Right ventricle myocardium superior (tissue), 1 donor: ENCODE measurements at regions not wholly inside any gene's neighbourhood (a gene's known extent, or its start where the extent isn't known, plus 50 kb on each side); places are given as distances from the start of the nearest gene placed in this dataset.
A peak's percentile ranks its signal among the peaks of the same experiment; 100 is the strongest.
"Not testable (repeated sequence)": the region's sequence is repeated elsewhere in the genome, so short reads cannot be mapped to it uniquely, and the experiment has no call there.

Experiments used
- ATAC-seq: fragments of 200-7000 bp; cut with Tn5 transposase; one replicate; pipeline ENCODE4 v1.9.1; 2020; ENCODE audit warnings: mild to moderate bottlenecking; ENCODE audit not compliant: poor library complexity
- DNase-seq: peaks from one replicate; pipeline ENCODE4 v3.0.0-alpha.2; 2020
- intact Hi-C: fragments of 100-400 bp; cut with DNase I; formaldehyde crosslinking; loops from one replicate; pipeline ENCODE4 v1.11.2; 2022
- donor health status: DM: no; HTN: yes; CAD: no; lungs with severe emphysema.

DNA sequence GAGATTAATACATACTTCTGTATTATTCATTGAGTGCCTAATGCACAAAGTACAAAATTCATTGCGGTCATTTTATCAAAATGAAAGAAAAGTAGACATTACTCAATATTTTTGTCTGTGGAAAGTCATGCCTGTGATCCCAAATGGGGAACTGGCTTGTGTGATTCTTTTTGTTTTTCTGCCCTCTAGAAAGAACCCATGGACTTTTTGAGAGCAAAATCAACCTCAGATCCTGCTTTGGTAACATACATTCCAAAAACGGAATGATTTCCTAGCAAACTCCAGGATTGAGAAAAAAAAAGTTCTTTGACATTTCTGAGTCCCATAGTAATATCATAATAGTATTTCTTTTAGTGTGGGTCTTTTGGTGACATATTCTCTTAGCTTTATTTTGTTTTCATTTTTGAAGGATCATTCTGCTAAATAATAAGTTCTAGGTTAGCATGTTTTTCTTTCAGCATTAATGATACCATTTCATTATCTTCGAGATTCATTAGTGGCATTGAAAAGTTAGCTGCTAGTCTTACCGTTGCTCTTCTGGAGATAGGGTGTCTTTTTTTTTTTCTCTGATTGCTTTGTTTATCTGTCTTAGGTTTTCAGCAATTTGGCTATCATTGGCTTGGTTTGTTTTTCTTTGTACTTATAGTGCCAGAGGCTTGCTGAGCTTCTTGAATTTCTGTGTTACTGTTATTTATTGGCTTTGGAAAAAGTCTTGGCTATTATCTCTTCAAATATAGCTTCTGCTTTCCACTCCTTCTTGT is 102.4 kb upstream of the CSNK1A1L start:
- ATAC-seq (no peak), DNase-seq (no peak)
- intact Hi-C loops, result no loop called here

DNA sequence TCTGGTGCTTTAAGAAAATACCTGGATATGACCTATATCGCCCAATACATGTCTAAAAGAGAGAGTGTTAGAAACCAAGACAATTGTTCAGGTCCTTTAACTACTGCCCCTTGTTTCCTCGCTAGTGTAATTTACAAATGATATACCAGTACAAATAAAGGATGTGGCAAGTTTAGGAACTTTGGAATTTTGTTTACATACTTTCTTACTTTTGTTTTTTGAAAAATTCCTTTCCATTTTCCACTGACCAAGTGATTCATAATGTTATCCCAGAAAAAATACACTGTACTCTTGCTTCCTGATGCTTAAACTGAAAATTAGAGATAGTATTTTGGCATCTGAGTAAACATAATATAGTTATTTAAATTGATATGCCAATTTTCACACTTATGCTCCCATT is 96.8 kb upstream of the CSNK1A1L start:
- intact Hi-C loops, result no loop called here
- ATAC-seq (no peak), DNase-seq (no peak)

DNA sequence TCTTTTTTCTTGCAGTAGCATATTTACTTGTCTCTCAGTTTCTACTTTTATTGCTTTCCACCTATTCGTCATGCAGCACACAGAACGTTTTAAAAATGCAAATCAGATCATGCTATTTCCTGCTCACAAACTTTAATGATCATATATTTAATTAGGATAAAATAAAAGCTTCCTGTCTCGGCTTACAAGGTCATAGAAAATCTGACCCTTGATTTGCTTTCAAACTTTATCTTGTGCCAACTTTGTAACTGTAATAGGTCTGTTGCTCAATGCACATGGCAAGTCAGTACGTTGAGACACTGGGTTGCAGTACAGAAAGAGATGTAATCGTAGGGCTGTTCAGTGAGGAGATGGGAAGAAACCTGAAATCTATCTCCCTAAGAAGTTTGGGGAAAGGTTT is 95.6 kb upstream of the CSNK1A1L start:
- intact Hi-C loops, result no loop called here
- DNase-seq (no peak), ATAC-seq (no peak)

DNA sequence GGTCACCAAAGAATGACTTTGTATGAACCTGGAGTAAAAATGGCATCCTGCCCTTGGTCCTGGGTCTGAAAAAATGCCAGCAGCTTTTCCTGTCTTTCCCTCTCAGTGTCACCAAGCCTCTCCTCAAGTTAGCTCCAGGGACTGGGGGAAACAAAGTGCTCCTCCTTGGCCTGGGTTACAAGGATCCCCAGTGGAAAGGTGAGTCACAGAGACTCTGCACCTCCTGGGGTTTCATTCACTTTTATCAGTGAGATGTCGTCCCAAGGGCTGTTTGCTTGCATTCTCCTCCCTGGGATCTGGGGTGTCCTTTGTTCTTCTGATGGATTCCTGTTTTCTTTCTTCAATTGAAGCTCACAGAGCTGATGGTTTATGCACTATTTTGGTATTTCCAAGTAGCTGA is 93.2 kb upstream of the CSNK1A1L start:
- no peak for DNase-seq
- ATAC-seq, result no peak
- intact Hi-C loops, result no loop called here

DNA sequence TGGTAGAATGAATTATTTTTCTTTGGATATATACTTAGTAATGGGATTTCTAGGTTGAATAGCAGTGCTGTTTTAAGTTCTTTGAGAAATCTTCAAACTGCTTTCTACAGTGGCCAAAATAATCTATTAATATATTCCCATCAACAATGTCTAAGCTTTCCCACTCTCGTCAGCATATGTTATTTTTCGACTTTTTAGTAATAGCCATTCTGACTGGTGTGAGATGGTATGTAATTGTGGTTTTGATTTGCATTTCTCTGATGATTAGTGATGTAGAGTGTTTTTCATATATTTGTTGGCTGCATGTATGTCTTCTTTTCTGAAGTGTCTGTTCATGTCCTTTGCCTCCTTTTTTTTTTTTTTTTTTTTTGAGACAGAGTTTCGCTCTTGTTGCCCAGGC is 90.2 kb upstream of the CSNK1A1L start:
- no peak for DNase-seq
- ATAC-seq, result no peak
- intact Hi-C loops, result no loop called here

DNA sequence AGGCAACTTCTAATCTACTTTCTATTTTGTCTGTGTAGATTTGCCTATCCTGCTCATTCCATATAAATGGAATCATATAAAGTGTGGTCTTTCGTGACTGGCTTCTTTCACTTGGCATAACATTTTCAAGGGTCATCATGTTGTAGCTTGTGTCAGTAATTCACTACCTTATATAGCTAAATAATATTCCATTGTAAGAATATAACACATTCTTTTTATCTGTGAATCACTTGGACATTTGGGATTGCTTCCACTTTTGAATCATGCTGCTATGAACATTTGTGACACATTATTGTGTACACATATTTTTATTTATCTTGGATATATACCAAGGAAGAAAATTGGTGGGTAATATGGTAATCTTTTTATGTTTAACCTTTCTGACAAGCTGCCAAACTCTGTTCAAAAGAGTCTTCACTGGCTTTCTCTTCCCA is 89.0 kb upstream of the CSNK1A1L start:
- DNase-seq (no peak), ATAC-seq (no peak)
- intact Hi-C loops, result no loop called here

DNA sequence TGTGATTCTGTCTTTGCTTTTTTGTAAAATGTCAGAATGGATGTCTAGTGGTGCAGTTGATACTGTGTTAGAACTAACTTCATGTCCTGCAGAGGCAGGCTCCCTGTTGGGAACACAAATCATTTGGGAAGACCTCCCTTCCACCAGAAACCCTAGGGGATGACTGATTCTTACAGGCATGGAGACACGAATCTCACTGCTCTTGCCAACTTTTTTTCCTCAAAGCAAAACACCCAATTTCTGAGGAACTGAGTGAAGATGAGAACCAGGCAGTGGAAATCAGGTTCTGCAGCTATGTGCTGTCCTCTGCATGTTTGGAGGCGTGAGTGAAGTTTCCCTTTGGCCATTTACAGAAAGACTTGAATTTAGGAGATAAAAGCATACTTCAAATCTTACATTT is 87.5 kb upstream of the CSNK1A1L start:
- ATAC-seq (no peak), DNase-seq (no peak)
- intact Hi-C loops, result no loop called here

DNA sequence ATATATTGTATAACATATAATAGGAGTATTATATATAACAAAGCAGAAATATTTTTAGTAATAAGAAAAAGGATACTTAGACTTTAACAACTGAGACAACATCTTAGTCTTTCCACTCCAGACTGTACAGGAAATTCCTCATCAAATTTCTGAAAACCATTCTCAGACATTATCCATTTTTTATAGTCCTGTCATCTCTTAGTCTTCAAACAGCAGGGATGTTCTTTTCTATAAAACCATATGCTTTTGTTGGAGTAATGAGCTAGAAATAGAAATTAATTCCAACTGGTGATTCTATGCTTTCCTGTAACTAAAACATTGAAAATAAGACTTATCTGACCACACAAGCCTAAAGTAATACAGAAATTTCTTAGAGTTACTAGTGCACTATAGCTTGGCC is 82.2 kb upstream of the CSNK1A1L start:
- intact Hi-C loops, result no loop called here
- no peak for DNase-seq
- no peak for ATAC-seq

DNA sequence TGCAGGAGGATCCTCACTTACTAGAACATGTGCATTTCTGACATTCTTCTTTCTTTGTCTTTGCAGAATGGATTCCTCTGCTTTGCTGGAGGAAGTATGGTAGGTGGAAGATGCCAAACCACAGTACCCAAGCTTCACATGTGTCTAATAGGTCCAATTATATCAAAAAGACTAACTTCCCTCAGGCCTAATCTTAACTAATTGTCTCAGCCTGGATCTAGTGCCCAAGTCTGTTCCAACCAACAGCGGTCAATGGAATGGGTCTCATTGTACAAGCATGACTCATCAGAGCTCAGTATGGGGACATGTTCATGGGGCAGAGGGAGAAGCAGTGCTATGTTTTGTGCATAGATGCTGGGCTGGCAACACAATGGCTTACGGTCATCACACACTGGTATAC is 81.6 kb upstream of the CSNK1A1L start:
- ATAC-seq, result no peak
- no peak for DNase-seq
- intact Hi-C loops, result no loop called here

DNA sequence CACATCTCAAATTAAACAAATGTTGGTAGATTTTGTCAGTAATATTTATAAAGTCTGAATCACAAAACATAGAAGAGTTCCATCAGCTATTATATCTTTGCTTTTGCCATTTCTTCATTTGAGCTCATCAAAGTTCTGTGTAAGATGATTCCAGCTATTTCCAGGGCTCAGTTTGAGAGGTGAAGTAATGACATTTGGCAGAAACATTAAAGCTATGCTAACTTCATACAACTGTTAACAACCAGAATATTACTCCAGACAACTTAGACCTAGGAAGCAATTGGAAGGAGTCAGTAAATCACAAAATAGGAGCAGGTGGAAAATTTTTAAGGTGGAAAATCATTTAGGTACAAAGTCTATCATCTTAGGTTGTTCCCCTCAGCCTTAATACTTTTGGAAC is 76.2 kb upstream of the CSNK1A1L start:
- intact Hi-C loops, result no loop called here
- DNase-seq (no peak), ATAC-seq (no peak)

DNA sequence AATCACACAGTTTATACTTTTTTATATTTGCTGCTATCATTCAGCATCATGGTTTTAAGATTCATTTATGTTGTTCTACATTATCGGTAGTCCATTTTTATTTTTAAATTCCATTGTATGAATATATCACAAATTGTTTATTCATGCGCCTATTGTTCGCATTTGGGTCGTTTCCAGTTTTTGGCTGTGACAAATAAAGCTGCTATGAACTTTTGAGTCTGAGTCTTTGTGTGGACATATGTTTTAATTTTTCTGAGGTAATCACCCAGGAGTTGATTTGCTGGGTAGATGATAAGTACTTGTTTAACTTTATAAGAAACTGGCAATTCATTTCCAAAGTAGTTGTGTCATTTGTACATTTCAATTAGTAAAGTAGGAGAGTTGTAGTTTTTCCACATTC is 74.2 kb upstream of the CSNK1A1L start:
- intact Hi-C loops, result no loop called here
- DNase-seq (no peak), ATAC-seq (no peak)

DNA sequence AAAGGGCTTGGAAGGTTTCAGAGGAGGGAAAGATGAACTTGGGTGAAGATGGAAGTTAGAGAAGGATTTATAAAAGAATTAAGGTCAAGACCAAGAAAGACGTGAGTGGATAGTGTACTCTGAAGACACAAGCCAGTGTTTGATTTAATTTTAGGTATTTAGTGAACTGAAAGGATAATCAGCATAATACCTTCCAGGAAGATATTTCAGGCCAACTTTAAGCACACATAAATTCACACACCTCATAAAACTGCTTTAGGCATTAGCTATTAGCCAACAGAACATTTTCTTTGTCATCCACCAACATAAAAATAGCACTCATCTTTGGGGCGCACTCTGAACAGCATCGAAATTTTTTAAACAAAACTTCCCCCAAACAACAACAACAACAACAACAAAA is 71.7 kb upstream of the CSNK1A1L start:
- no peak for ATAC-seq
- intact Hi-C loops, result no loop called here
- no peak for DNase-seq

DNA sequence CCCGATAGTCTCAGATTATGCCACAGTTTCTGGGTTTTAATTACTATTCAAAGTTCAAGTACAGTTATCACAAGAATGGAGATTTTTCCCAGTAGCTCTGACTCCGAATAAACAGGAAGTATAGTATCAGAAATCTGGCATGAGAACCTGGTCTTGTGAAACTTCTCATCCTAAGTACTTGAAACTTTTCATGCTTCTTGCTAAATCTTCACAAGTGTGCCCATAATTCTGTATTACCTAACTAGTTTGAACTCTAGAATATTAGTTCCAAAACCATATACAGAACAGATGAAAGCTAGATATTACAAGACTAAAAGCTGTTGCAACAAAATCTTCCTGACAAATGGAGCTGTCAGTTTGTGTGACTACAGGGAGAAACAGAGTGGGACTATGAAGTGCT is 70.5 kb upstream of the CSNK1A1L start:
- intact Hi-C loops, result no loop called here
- ATAC-seq, result peak; percentile 87
- DNase-seq, result no peak

DNA sequence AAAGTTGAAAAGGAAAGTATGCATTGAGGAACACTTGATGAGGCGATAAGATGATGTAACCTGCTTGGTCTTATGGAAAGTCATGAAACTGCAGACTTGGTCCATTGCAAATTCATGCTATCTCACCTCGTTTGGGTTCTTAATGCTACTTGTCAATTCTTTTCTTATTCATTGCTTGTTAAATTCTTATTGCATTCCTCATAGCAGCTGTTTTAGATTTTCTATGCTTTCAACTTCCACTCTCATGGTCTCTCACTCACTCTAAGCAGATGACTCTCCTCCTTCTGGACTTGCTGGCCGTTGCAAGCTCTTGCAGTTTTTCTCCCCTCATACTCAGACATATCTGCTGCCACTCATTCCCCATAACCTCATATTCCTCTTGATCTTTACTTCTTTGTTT is 67.8 kb upstream of the CSNK1A1L start:
- ATAC-seq (no peak), DNase-seq (no peak)
- intact Hi-C loops, result no loop called here

DNA sequence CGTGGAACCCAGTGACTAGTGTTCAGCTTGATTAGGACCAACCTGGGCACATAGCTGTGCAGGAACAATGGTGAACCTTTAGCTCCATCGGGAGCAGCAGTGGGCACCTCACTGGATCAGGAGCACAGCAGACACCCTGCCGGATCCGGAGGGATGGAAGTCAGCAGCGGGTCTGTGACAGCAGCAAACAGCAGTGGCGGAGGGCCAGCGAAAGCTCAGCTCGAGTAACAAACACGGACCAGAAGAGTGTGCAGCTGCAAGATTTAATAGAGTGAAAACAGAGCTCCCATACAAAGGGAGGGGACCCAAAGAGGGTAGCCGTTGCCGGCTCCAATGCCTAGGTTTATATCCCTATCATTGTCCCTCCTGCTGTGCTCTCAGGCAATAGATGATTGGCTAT is 66.8 kb upstream of the CSNK1A1L start:
- intact Hi-C loops, result not testable (repeated sequence)

DNA sequence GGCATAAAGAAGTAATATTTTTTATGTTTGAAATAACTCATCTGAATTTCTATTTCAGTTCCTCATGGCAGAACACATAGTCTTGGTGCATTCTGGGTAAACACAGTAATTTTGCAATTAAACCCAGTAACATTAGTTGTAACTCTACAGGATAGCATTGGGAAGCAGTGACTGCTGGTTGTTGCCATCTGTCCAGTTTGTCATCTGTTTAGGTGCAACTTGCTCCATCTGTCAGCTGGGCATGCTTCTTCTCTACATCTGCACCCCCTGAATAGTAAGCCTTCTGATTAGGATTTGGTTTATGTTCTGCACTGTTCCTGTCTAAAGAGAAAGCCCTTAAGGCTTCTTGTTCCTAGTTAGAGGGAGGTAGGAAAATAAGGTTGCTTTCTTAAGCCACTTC is 63.5 kb upstream of the CSNK1A1L start:
- ATAC-seq (no peak), DNase-seq (no peak)
- intact Hi-C loops, result no loop called here

More for the DNA sequence above, 66.8 kb upstream of the CSNK1A1L start:
- not testable (repeated sequence) for ATAC-seq
- peak; percentile 39 for DNase-seq

DNA sequence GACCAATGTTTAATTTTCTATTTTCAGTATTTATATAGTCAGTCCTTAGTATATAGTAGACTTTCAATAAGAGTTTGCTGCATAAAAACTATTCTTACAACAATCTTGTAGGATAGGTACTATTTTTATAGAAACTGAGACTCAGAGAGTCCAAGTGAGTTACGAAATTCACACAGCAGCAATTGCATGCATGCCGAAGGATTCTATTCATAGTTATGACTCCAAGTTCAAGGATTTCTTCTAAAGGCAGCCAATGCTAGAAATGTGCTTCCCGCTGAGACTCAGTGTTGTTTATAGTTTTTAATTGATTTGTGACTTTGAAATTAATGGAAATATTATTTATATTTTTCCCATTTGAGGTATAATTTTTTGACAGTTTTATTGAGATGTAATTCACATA is 62.7 kb upstream of the CSNK1A1L start:
- intact Hi-C loops, result no loop called here
- ATAC-seq (no peak), DNase-seq (no peak)

DNA sequence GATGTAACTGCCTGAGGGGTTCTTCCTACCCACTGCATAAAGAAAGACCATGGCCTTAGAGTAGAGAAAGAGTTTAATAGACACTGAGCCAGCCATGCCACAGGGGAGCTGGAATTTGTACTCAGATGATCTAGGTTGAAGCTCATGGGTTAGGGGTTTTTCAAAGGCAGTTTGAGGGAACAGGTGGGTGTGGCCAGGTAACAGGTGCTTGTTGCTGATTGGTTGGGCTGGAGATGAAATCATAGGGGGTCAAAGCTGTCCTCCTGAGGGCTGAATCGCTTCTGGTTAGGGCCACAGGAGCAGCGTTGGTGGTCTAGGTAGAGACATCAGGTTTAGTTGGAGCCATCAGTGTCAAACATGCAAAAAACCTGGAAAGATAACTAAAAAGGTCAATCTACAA is 59.2 kb upstream of the CSNK1A1L start:
- intact Hi-C loops, result no loop called here

DNA sequence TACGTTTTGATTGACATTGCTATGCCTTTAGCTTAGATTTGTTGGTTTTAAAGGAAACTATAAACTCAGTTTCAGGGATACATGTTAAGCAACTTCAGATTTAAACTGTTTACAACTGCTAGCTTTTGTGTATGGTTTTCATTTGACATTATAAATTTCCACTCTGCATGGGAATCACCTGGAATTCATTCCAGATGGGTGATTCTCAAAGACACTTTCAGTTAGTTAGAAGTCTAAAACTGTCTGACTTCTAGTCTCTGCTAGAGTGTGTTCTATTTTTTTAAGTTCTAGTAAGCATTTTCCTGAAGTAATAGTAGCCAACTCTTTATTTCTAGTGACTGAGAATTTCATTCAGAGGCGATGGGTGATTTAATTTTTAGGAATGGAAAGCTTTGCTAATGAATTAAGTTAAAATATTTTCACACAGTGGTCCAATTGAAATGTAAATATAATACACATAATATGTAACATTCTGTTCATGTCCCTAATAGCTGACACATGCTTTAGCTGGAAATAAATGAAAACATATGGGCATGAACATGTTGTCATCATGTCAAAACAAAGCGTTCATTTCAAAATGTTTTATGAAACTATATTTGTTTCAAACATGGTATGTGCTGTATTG is 58.3 kb upstream of the CSNK1A1L start:
- DNase-seq, result no peak
- ATAC-seq, result no peak
- intact Hi-C loops, result no loop called here

More for the DNA sequence above, 59.2 kb upstream of the CSNK1A1L start:
- no peak for DNase-seq
- ATAC-seq, result no peak

DNA sequence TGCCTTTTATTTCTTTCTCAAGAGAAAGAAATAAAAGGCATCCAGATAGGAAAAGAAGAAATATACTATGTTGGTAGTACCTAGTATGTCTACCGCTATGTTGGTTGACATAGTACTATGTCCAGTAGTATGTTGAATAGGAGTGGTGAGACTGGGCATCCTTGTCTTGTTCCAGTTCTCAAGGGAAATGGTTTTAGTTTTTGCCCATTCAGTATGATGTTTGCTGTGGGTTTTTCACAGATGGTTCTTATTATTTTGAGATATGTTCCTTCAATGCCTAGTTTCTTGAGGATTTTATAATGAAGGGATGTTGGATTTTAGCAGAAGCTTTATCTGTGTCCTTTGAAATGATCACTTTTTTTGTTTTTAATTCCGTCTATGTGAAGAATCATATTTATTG is 53.0 kb upstream of the CSNK1A1L start:
- no peak for ATAC-seq
- intact Hi-C loops, result no loop called here
- DNase-seq, result no peak
